Loucy (cell line): ENCODE measurements at regions not wholly inside any gene's neighbourhood (a gene's known extent, or its start where the extent isn't known, plus 50 kb on each side); places are given as distances from the start of the nearest gene placed in this dataset.
"Not testable (repeated sequence)": the region's sequence is repeated elsewhere in the genome, so short reads cannot be mapped to it uniquely, and the experiment has no call there.

Source experiments
- H2AFZ ChIP-seq: fragments of 200-600 bp; sonication (generic); 2 replicates; pipeline ENCODE4 v1.6.0; 2016; ENCODE audit warnings: antibody characterized with exemption, mild to moderate bottlenecking, low read length, moderate library complexity
- H3F3A ChIP-seq: fragments of 200-600 bp; 2 replicates; pipeline ENCODE4 v1.6.0; 2016; ENCODE audit warnings: antibody characterized with exemption, low read depth, mild to moderate bottlenecking
- H3K27me3 ChIP-seq: fragments of 200-600 bp; sonication (generic); 2 replicates; pipeline ENCODE4 v1.6.1; 2014; ENCODE audit warnings: low read length, mild to moderate bottlenecking; ENCODE audit not compliant: insufficient read depth, poor library complexity, severe bottlenecking
- H3K36me3 ChIP-seq: fragments of 200-600 bp; sonication (generic); 2 replicates; pipeline ENCODE4 v1.6.1; 2016; ENCODE audit warnings: low read length; ENCODE audit not compliant: insufficient read depth
- H3K4me1 ChIP-seq: fragments of 200-600 bp; sonication (generic); 2 replicates; pipeline ENCODE4 v1.5.1; 2014; ENCODE audit warnings: low read length, mild to moderate bottlenecking; ENCODE audit not compliant: insufficient read depth, poor library complexity, severe bottlenecking
- H3K4me2 ChIP-seq: fragments of 200-600 bp; sonication (generic); 2 replicates; pipeline ENCODE4 v1.6.0; 2014; ENCODE audit warnings: antibody characterized with exemption, low read length, low read depth, mild to moderate bottlenecking; ENCODE audit not compliant: poor library complexity, severe bottlenecking
- H3K4me3 ChIP-seq: fragments of 200-600 bp; sonication (generic); 2 replicates; pipeline ENCODE4 v1.5.1; 2014; ENCODE audit warnings: low read length, mild to moderate bottlenecking, mixed read lengths; ENCODE audit not compliant: poor library complexity, severe bottlenecking
- H3K79me2 ChIP-seq: fragments of 200-600 bp; sonication (generic); 2 replicates; pipeline ENCODE4 v1.6.1; 2014; ENCODE audit warnings: low read length; ENCODE audit not compliant: insufficient read depth
- H3K9ac ChIP-seq: fragments of 200-600 bp; sonication (generic); 2 replicates; pipeline ENCODE4 v1.6.0; 2014; ENCODE audit warnings: mild to moderate bottlenecking, low read depth, low read length, moderate library complexity; ENCODE audit not compliant: poor library complexity, severe bottlenecking
- H3K9me2 ChIP-seq: fragments of 200-600 bp; sonication (generic); replicated peaks from 2 replicates; pipeline ENCODE4 v1.6.1; 2016; ENCODE audit warnings: low read depth, low read length, mixed read lengths
- H3K9me3 ChIP-seq: fragments of 200-600 bp; sonication (generic); 2 replicates; pipeline ENCODE4 v1.6.1; 2014; ENCODE audit warnings: mild to moderate bottlenecking, antibody characterized with exemption, low read length, low read depth; ENCODE audit not compliant: insufficient read depth
- H4K20me1 ChIP-seq: fragments of 200-600 bp; sonication (generic); 2 replicates; pipeline ENCODE4 v1.6.0; 2014; ENCODE audit warnings: antibody characterized with exemption, low read length, mild to moderate bottlenecking; ENCODE audit not compliant: insufficient read depth, poor library complexity, severe bottlenecking
- EZH2phosphoT487 ChIP-seq: fragments of 200-600 bp; IDR thresholded peaks from 2 replicates; pipeline ENCODE4 v1.6.1; 2018; ENCODE audit warnings: antibody characterized with exemption, mild to moderate bottlenecking, moderate library complexity, borderline replicate concordance
- TF ChIP-seq, protein P1 (sequence below): fragments of 200-600 bp; sonication (generic); conservative IDR thresholded peaks from 2 replicates; pipeline ENCODE4 v1.5.1; 2014; ENCODE audit warnings: mild to moderate bottlenecking, antibody characterized with exemption, low read length

GRCh38 chr3:127044996-127045395 lies 62.1 kb downstream of the PLXNA1 start:
- TF ChIP-seq EZH2phosphoT487: no peak
- TF ChIP-seq, protein P1, sequence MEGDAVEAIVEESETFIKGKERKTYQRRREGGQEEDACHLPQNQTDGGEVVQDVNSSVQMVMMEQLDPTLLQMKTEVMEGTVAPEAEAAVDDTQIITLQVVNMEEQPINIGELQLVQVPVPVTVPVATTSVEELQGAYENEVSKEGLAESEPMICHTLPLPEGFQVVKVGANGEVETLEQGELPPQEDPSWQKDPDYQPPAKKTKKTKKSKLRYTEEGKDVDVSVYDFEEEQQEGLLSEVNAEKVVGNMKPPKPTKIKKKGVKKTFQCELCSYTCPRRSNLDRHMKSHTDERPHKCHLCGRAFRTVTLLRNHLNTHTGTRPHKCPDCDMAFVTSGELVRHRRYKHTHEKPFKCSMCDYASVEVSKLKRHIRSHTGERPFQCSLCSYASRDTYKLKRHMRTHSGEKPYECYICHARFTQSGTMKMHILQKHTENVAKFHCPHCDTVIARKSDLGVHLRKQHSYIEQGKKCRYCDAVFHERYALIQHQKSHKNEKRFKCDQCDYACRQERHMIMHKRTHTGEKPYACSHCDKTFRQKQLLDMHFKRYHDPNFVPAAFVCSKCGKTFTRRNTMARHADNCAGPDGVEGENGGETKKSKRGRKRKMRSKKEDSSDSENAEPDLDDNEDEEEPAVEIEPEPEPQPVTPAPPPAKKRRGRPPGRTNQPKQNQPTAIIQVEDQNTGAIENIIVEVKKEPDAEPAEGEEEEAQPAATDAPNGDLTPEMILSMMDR: no peak
- Histone ChIP-seq H3K79me2 (no peaks in the 10 kb centered on the region), H3K9me3 (no peaks in the 10 kb centered on the region), H3K27me3 (no peaks in the 10 kb centered on the region), H3K4me3 (no peak overlapping the region), H4K20me1 (no peaks in the 10 kb centered on the region), H3K4me1 (no peaks in the 10 kb centered on the region), H3F3A (no peaks in the 10 kb centered on the region), H2AFZ (peak overlapping the region; percentile 75; the same call in 1 of the 2 replicates), H3K9me2 (no peaks in the 10 kb centered on the region), H3K4me2 (no peak overlapping the region), H3K9ac (no peak overlapping the region), H3K36me3 (no peaks in the 10 kb centered on the region)

DNA sequence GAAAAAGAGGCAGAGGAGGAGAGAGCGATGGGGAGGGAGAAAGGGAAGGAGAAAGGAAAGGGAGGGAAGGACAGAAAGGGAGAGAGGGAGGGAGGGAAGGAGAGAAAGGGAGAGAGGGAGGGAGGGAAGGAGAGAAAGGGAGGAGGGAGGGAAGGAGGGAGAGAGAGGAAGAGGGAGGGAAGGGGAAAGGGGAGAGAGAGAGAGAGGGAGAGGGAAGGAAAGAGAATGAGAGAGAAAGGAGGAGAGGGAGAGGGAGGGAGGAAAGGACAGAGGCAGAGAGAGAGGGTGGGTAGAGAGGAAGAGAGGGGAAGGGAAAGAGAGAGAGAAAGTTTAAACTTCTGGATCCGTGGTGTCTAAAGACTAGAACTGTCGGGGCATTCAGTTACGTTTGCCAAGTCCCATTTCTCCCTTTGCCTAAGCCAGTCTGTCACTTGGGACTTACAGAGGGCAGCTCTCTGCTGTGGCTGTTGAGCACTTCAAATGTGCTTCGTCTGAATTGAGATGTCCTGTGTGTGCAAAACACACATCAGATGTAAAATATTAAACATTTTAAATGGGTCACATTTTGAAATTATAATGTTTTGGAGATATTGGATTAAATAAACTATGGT lies 62.6 kb downstream of the PLXNA1 start:
- no peak overlapping the region for H3K4me2 ChIP-seq

GRCh38 chr3:127046690-127047089 lies 63.8 kb downstream of the PLXNA1 start:
- not testable (repeated sequence) for H3F3A ChIP-seq, H3K9ac ChIP-seq, H3K4me3 ChIP-seq, H3K4me2 ChIP-seq, H3K9me3 ChIP-seq, H3K36me3 ChIP-seq, H3K9me2 ChIP-seq, H3K27me3 ChIP-seq, H3K4me1 ChIP-seq, H3K79me2 ChIP-seq, H4K20me1 ChIP-seq, H2AFZ ChIP-seq

More for the DNA sequence above, 62.6 kb downstream of the PLXNA1 start:
- Histone ChIP-seq H3F3A (no peaks in the 10 kb centered on the region), H3K4me1 (no peaks in the 10 kb centered on the region), H3K9ac (no peak overlapping the region), H3K9me3 (no peaks in the 10 kb centered on the region), H4K20me1 (no peaks in the 10 kb centered on the region), H3K36me3 (no peaks in the 10 kb centered on the region), H3K9me2 (no peaks in the 10 kb centered on the region), H3K4me3 (no peak overlapping the region), H3K79me2 (no peaks in the 10 kb centered on the region), H2AFZ (peak overlapping the region; percentile 75; the same call in 1 of the 2 replicates), H3K27me3 (no peaks in the 10 kb centered on the region)
- TF ChIP-seq, protein P1: no peak
- no peak for TF ChIP-seq EZH2phosphoT487

- Histone ChIP-seq H3K9me2 (no peaks in the 10 kb centered on the region), H3K4me2 (no peak overlapping the region), H3K36me3 (no peaks in the 10 kb centered on the region), H3K9ac (no peak overlapping the region), H3K4me3 (no peak overlapping the region), H3K27me3 (no peaks in the 10 kb centered on the region), H4K20me1 (no peaks in the 10 kb centered on the region), H3K79me2 (no peaks in the 10 kb centered on the region), H3F3A (no peaks in the 10 kb centered on the region), H2AFZ (no peak overlapping the region), H3K9me3 (no peaks in the 10 kb centered on the region), H3K4me1 (no peaks in the 10 kb centered on the region)
- TF ChIP-seq, protein P1: no peak
- no peak for TF ChIP-seq EZH2phosphoT487
Measured at GRCh38 chr3:127049393-127049792, 66.5 kb downstream of the PLXNA1 start.
